ENCODE measurements at regions not wholly inside any gene's neighbourhood (a gene's known extent, or its start where the extent isn't known, plus 50 kb on each side); places are given as distances from the start of the nearest gene placed in this dataset.

DNA sequence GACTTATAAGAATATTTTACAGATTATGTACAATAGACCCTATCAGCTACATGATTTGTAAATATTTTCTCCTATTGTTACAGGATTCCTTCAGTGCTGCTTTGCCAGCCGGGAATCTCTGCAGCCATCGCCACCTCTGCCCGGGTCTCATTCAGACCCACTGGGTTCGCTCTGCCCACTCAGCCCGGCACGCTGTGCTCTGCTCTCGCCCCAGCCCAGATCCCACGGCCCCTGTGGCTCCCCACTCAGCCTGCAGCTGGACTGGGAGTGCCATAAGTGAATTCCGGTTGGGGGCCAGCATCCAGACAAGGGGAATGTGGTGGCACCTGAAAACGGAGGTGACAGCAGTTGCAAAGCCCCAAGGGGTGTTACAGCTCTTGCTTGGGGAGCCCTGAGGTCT is 71.8 kb downstream of the NPAP1 start:
- TF ChIP-seq ETV6 (CRISPR knock-in tag; IDR thresholded peaks at IDR 0.05): no peak
- no peak for TF ChIP-seq CBFB (CRISPR knock-in tag; IDR thresholded peaks at IDR 0.05; ENCODE audit: low read depth)
- TF ChIP-seq, protein P1, sequence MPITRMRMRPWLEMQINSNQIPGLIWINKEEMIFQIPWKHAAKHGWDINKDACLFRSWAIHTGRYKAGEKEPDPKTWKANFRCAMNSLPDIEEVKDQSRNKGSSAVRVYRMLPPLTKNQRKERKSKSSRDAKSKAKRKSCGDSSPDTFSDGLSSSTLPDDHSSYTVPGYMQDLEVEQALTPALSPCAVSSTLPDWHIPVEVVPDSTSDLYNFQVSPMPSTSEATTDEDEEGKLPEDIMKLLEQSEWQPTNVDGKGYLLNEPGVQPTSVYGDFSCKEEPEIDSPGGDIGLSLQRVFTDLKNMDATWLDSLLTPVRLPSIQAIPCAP (CRISPR knock-in tag; IDR thresholded peaks at IDR 0.05): no peak
- no peak for TF ChIP-seq FOXJ3 (CRISPR knock-in tag; IDR thresholded peaks at IDR 0.05; ENCODE audit: borderline replicate concordance)
- TF ChIP-seq, protein P2, sequence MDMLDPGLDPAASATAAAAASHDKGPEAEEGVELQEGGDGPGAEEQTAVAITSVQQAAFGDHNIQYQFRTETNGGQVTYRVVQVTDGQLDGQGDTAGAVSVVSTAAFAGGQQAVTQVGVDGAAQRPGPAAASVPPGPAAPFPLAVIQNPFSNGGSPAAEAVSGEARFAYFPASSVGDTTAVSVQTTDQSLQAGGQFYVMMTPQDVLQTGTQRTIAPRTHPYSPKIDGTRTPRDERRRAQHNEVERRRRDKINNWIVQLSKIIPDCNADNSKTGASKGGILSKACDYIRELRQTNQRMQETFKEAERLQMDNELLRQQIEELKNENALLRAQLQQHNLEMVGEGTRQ (CRISPR knock-in tag; IDR thresholded peaks at IDR 0.05): no peak
- no peak for TF ChIP-seq ZNF121 (CRISPR knock-in tag; IDR thresholded peaks at IDR 0.05)
- no peak for TF ChIP-seq ZNF138 (CRISPR knock-in tag; conservative IDR thresholded peaks at IDR 0.05)
- TF ChIP-seq SOX15 (CRISPR knock-in tag; IDR thresholded peaks at IDR 0.05): no peak
- no peak for TF ChIP-seq GRHL2 (CRISPR knock-in tag; IDR thresholded peaks at IDR 0.05; ENCODE audit: insufficient replicate concordance, severe bottlenecking)
- no peak for TF ChIP-seq TP53 (CRISPR knock-in tag; IDR thresholded peaks at IDR 0.05)
- TF ChIP-seq, protein P3, sequence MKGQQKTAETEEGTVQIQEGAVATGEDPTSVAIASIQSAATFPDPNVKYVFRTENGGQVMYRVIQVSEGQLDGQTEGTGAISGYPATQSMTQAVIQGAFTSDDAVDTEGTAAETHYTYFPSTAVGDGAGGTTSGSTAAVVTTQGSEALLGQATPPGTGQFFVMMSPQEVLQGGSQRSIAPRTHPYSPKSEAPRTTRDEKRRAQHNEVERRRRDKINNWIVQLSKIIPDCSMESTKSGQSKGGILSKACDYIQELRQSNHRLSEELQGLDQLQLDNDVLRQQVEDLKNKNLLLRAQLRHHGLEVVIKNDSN (CRISPR knock-in tag; IDR thresholded peaks at IDR 0.05): no peak
- no peak for TF ChIP-seq ESRRA (CRISPR knock-in tag; IDR thresholded peaks at IDR 0.05; ENCODE audit: borderline replicate concordance)
- no peak for TF ChIP-seq FOXP1 (CRISPR knock-in tag; IDR thresholded peaks at IDR 0.05; ENCODE audit: borderline replicate concordance)
- TF ChIP-seq, protein P4, sequence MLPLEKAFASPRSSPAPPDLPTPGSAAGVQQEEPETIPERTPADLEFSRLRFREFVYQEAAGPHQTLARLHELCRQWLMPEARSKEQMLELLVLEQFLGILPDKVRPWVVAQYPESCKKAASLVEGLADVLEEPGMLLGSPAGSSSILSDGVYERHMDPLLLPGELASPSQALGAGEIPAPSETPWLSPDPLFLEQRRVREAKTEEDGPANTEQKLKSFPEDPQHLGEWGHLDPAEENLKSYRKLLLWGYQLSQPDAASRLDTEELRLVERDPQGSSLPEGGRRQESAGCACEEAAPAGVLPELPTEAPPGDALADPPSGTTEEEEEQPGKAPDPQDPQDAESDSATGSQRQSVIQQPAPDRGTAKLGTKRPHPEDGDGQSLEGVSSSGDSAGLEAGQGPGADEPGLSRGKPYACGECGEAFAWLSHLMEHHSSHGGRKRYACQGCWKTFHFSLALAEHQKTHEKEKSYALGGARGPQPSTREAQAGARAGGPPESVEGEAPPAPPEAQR (CRISPR knock-in tag; IDR thresholded peaks at IDR 0.05): no peak
- TF ChIP-seq, protein P5, sequence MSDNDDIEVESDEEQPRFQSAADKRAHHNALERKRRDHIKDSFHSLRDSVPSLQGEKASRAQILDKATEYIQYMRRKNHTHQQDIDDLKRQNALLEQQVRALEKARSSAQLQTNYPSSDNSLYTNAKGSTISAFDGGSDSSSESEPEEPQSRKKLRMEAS (CRISPR knock-in tag; IDR thresholded peaks at IDR 0.05): no peak
- TF ChIP-seq MYBL2 (CRISPR knock-in tag; IDR thresholded peaks at IDR 0.05): no peak
- no peak for TF ChIP-seq MXD4 (CRISPR knock-in tag; IDR thresholded peaks at IDR 0.05; ENCODE audit: borderline replicate concordance)
- TF ChIP-seq SMAD4 (CRISPR knock-in tag; IDR thresholded peaks at IDR 0.05): no peak
- TF ChIP-seq, protein P6, sequence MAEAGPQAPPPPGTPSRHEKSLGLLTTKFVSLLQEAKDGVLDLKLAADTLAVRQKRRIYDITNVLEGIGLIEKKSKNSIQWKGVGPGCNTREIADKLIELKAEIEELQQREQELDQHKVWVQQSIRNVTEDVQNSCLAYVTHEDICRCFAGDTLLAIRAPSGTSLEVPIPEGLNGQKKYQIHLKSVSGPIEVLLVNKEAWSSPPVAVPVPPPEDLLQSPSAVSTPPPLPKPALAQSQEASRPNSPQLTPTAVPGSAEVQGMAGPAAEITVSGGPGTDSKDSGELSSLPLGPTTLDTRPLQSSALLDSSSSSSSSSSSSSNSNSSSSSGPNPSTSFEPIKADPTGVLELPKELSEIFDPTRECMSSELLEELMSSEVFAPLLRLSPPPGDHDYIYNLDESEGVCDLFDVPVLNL (CRISPR knock-in tag; IDR thresholded peaks at IDR 0.05; ENCODE audit: borderline replicate concordance, low read depth): no peak
- ChIA-PET CTCF (interaction anchor here (1.6 kb wide), 1 partner anchor 13 kb away, joined by 3 read pairs; no protein-coding TSS in a partner anchor), POLR2A (no interaction called here)
- DNase-seq (ENCODE audit: low spot score) (no peak), ATAC-seq (no peak)
- H3K27ac Mint-ChIP-seq: no peak overlapping the region
- no peaks in the 10 kb centered on the region; the same call in 1 of the 2 replicates for H3K27me3 Mint-ChIP-seq (ENCODE audit: low read depth)
- peaks cover 32% of the 10 kb centered on the region for H3K9me3 Mint-ChIP-seq
- peaks cover 15% of the 10 kb centered on the region for H3K36me3 Mint-ChIP-seq
- peaks cover 3% of the 10 kb centered on the region for H3K4me1 Mint-ChIP-seq
- H3K4me3 Mint-ChIP-seq: no peak overlapping the region

DNA sequence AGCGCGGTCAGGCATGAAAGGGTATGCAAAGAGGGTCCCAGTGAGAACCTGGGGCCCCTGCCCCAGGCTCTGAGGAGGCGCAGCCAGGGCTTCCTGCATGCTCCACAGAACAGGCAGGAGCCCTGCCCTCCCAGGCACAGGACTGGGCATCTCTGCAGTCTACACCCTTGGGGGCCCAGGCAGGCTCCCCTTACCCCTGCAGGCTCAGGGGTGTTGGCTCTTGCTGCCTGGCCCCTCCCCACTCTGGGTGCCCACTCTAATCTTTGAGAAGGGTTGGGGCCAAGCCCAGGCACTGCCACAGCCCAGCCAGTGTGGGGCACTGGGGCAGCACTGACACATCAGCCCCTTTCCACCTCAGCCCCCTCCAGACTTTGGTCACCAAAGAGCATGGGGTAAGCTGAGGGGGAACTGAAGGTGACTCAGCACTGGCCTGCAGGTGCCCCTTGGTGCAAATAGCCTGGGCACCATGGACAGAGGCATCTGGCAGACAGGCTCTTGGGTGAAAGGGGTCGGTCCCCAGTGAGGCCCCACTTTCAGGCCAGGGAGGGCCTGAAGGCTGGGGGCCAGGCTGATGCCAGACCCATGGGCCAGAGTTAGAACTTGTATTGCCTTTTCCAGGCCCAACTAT is 73.4 kb downstream of the NPAP1 start:
- peaks cover 13% of the 10 kb centered on the region for H3K4me1 Mint-ChIP-seq
- H3K27ac Mint-ChIP-seq: no peak overlapping the region
- H3K4me3 Mint-ChIP-seq: no peak overlapping the region
- ChIA-PET POLR2A (no interaction called here), CTCF (no interaction called here)
- no peak for ATAC-seq
- H3K27me3 Mint-ChIP-seq (ENCODE audit: low read depth): no peaks in the 10 kb centered on the region; the same call in 1 of the 2 replicates
- H3K36me3 Mint-ChIP-seq: peaks cover 15% of the 10 kb centered on the region
- H3K9me3 Mint-ChIP-seq: peaks cover 38% of the 10 kb centered on the region
- DNase-seq (ENCODE audit: low spot score): no peak
- TF ChIP-seq ZBTB21 (CRISPR knock-in tag; IDR thresholded peaks at IDR 0.05; ENCODE audit: borderline replicate concordance): no peak
- no peak for TF ChIP-seq ZNF396 (CRISPR knock-in tag; IDR thresholded peaks at IDR 0.05; ENCODE audit: borderline replicate concordance)
- TF ChIP-seq ATF1 (CRISPR knock-in tag; IDR thresholded peaks at IDR 0.05): no peak
- TF ChIP-seq NFE2L1 (CRISPR knock-in tag; IDR thresholded peaks at IDR 0.05): no peak
- TF ChIP-seq, protein P3 (CRISPR knock-in tag; IDR thresholded peaks at IDR 0.05): no peak
- TF ChIP-seq IRF2 (CRISPR knock-in tag; IDR thresholded peaks at IDR 0.05; ENCODE audit: borderline replicate concordance, low read depth): no peak
- TF ChIP-seq, protein P7, sequence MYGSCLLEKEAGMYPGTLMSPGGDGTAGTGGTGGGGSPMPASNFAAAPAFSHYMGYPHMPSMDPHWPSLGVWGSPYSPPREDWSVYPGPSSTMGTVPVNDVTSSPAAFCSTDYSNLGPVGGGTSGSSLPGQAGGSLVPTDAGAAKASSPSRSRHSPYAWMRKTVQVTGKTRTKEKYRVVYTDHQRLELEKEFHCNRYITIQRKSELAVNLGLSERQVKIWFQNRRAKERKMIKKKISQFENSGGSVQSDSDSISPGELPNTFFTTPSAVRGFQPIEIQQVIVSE (CRISPR knock-in tag; IDR thresholded peaks at IDR 0.05; ENCODE audit: borderline replicate concordance): no peak
- TF ChIP-seq, protein P8, sequence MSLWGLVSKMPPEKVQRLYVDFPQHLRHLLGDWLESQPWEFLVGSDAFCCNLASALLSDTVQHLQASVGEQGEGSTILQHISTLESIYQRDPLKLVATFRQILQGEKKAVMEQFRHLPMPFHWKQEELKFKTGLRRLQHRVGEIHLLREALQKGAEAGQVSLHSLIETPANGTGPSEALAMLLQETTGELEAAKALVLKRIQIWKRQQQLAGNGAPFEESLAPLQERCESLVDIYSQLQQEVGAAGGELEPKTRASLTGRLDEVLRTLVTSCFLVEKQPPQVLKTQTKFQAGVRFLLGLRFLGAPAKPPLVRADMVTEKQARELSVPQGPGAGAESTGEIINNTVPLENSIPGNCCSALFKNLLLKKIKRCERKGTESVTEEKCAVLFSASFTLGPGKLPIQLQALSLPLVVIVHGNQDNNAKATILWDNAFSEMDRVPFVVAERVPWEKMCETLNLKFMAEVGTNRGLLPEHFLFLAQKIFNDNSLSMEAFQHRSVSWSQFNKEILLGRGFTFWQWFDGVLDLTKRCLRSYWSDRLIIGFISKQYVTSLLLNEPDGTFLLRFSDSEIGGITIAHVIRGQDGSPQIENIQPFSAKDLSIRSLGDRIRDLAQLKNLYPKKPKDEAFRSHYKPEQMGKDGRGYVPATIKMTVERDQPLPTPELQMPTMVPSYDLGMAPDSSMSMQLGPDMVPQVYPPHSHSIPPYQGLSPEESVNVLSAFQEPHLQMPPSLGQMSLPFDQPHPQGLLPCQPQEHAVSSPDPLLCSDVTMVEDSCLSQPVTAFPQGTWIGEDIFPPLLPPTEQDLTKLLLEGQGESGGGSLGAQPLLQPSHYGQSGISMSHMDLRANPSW (CRISPR knock-in tag; conservative IDR thresholded peaks at IDR 0.05; ENCODE audit: low read depth): no peak
- no peak for TF ChIP-seq SOX15 (CRISPR knock-in tag; IDR thresholded peaks at IDR 0.05)
- TF ChIP-seq EMX1 (CRISPR knock-in tag; IDR thresholded peaks at IDR 0.05): no peak
